ENCODE measurements at regions not wholly inside any gene's neighbourhood (a gene's known extent, or its start where the extent isn't known, plus 50 kb on each side); places are given as distances from the start of the nearest gene placed in this dataset.

GRCh38 chr12:43238281-43238680 lies 313.7 kb downstream of the ADAMTS20 start:
- TF ChIP-seq, protein P1, sequence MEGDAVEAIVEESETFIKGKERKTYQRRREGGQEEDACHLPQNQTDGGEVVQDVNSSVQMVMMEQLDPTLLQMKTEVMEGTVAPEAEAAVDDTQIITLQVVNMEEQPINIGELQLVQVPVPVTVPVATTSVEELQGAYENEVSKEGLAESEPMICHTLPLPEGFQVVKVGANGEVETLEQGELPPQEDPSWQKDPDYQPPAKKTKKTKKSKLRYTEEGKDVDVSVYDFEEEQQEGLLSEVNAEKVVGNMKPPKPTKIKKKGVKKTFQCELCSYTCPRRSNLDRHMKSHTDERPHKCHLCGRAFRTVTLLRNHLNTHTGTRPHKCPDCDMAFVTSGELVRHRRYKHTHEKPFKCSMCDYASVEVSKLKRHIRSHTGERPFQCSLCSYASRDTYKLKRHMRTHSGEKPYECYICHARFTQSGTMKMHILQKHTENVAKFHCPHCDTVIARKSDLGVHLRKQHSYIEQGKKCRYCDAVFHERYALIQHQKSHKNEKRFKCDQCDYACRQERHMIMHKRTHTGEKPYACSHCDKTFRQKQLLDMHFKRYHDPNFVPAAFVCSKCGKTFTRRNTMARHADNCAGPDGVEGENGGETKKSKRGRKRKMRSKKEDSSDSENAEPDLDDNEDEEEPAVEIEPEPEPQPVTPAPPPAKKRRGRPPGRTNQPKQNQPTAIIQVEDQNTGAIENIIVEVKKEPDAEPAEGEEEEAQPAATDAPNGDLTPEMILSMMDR (IDR thresholded peaks at IDR 0.05), result no peak
- TF ChIP-seq POLR2A (IDR thresholded peaks at IDR 0.05) (no peak), POLR2AphosphoS5 (IDR thresholded peaks at IDR 0.05; ENCODE audit: insufficient read depth in 1 of 2, low read depth in 1 of 2) (no peak)

Measured in vagina (tissue), 2 donors.